H1 (cell line): ENCODE measurements at regions not wholly inside any gene's neighbourhood (a gene's known extent, or its start where the extent isn't known, plus 50 kb on each side); places are given as distances from the start of the nearest gene placed in this dataset.

Experiments used
- BCL11A ChIP-seq, 2 experiments: IDR thresholded peaks; one replicate each; pipeline ENCODE4 v1.6.1; 2011; ENCODE audit warnings: low read depth in 2 of 2, low read length in 2 of 2, mild to moderate bottlenecking in 2 of 2
- CREB1 ChIP-seq: IDR thresholded peaks from 2 replicates; pipeline ENCODE4 v1.6.1; 2012; ENCODE audit warnings: inconsistent platforms
- HDAC2 ChIP-seq, 2 experiments: fragments of 300-600 bp in 1 of 2; sonication (generic) in 1 of 2; IDR thresholded peaks; 2 replicates each; pipeline ENCODE4 v1.6.1; 2011 to 2012; ENCODE audit warnings: low read depth in 2 of 2, low read length in 2 of 2, mild to moderate bottlenecking in 2 of 2, moderate library complexity in 2 of 2, borderline replicate concordance in 1 of 2, inconsistent platforms in 1 of 2
- MAFK ChIP-seq: IDR thresholded peaks from 2 replicates; pipeline ENCODE4 v1.6.1; 2012; ENCODE audit warnings: low read depth, mild to moderate bottlenecking, improper control_type of control experiment, low read length
- POLR2A ChIP-seq, 2 experiments: IDR thresholded peaks; 1 replicate in 1 of 2; 2 replicates in 1 of 2; pipeline ENCODE4 v1.6.1; 2011; ENCODE audit warnings: low read depth in 2 of 2, low read length in 2 of 2, mild to moderate bottlenecking in 2 of 2; ENCODE audit errors: control extremely low read depth in 1 of 2
- POLR2AphosphoS5 ChIP-seq: IDR thresholded peaks from 2 replicates; pipeline ENCODE4 v1.6.1; 2011; ENCODE audit warnings: low read depth, low read length
- RNF2 ChIP-seq: fragments of 200-900, 300-1000 bp; sonication (generic); IDR thresholded peaks from 2 replicates; pipeline ENCODE4 v1.7.1; 2016; ENCODE audit warnings: borderline replicate concordance, low read depth, mild to moderate bottlenecking, antibody characterized with exemption, low read length; ENCODE audit not compliant: poor library complexity, severe bottlenecking; ENCODE audit errors: missing control alignments
- SUZ12 ChIP-seq: fragments of 200-600 bp; sonication (generic); IDR thresholded peaks from 2 replicates; pipeline ENCODE4 v1.6.1; 2012; ENCODE audit warnings: mild to moderate bottlenecking, inconsistent platforms, low read length, moderate library complexity, mixed read lengths
- TAF1 ChIP-seq: IDR thresholded peaks from 2 replicates; pipeline ENCODE4 v1.6.1; 2011; ENCODE audit warnings: mild to moderate bottlenecking, low read depth, low read length
- YY1 ChIP-seq: IDR thresholded peaks from 2 replicates; pipeline ENCODE4 v1.6.1; 2011; ENCODE audit warnings: low read depth, mild to moderate bottlenecking, low read length
- ZNF274 ChIP-seq: IDR thresholded peaks from 2 replicates; pipeline ENCODE4 v1.7.0; 2012; ENCODE audit warnings: low read length, borderline replicate concordance; ENCODE audit errors: extremely low read depth

GRCh38 chr7:25662841-25663800, 434.8 kb upstream of the NPVF start (continued):
- no peak for TF ChIP-seq SUZ12
- no peak for TF ChIP-seq MAFK
- no peak for TF ChIP-seq POLR2AphosphoS5
- no peak for TF ChIP-seq ZNF274
- TF ChIP-seq BCL11A (IDR thresholded peaks at IDR 0.05; ENCODE audit: low read depth in 2 of 2, low read length in 2 of 2) = no peak
- TF ChIP-seq CREB1 = no peak
- TF ChIP-seq TAF1 = no peak
- TF ChIP-seq RNF2 = no peak
- TF ChIP-seq YY1 = no peak
- TF ChIP-seq POLR2A (IDR thresholded peaks at IDR 0.05; ENCODE audit: control extremely low read depth in 1 of 2, low read depth in 2 of 2, low read length in 2 of 2) = no peak
- TF ChIP-seq HDAC2 (IDR thresholded peaks at IDR 0.05; ENCODE audit: borderline replicate concordance in 1 of 2, low read depth in 2 of 2, low read length in 2 of 2) = no peak
